Transverse colon (tissue), 4 donors: ENCODE measurements at regions not wholly inside any gene's neighbourhood (a gene's known extent, or its start where the extent isn't known, plus 50 kb on each side); places are given as distances from the start of the nearest gene placed in this dataset.

Source experiments
- EP300 ChIP-seq: sonication (generic); formaldehyde crosslinking; IDR thresholded peaks from one replicate; pipeline ENCODE4 v1.6.1; 2017; ENCODE audit warnings: antibody characterized with exemption, low read depth
- POLR2A ChIP-seq: fragments of 450-650 bp; IDR thresholded peaks from one replicate; pipeline ENCODE4 v1.6.1; 2016; ENCODE audit warnings: antibody characterized with exemption, mild to moderate bottlenecking, moderate library complexity
- POLR2AphosphoS5 ChIP-seq, 3 donors: sonication (generic); formaldehyde crosslinking; IDR thresholded peaks; one replicate each; pipeline ENCODE4 v1.6.1; 2016; ENCODE audit warnings: antibody characterized with exemption in 3 of 3
- TF ChIP-seq, protein P1 (sequence below), 5 experiments: fragments of 200-600 bp in 3 of 5; fragments of 450-650 bp in 2 of 5; sonication (generic) in 3 of 5; IDR thresholded peaks; 1 replicate in 2 of 5; 2 replicates in 3 of 5; pipeline ENCODE4 v1.5.1; 2016 to 2017; ENCODE audit warnings: antibody characterized with exemption in 5 of 5, inconsistent platforms in 3 of 5, mild to moderate bottlenecking in 2 of 5, moderate library complexity in 1 of 5

GRCh38 chr1:239600588-239600987 is 214.2 kb downstream of the CHRM3 start:
- TF ChIP-seq, protein P1, sequence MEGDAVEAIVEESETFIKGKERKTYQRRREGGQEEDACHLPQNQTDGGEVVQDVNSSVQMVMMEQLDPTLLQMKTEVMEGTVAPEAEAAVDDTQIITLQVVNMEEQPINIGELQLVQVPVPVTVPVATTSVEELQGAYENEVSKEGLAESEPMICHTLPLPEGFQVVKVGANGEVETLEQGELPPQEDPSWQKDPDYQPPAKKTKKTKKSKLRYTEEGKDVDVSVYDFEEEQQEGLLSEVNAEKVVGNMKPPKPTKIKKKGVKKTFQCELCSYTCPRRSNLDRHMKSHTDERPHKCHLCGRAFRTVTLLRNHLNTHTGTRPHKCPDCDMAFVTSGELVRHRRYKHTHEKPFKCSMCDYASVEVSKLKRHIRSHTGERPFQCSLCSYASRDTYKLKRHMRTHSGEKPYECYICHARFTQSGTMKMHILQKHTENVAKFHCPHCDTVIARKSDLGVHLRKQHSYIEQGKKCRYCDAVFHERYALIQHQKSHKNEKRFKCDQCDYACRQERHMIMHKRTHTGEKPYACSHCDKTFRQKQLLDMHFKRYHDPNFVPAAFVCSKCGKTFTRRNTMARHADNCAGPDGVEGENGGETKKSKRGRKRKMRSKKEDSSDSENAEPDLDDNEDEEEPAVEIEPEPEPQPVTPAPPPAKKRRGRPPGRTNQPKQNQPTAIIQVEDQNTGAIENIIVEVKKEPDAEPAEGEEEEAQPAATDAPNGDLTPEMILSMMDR (IDR thresholded peaks at IDR 0.05), result no peak
- TF ChIP-seq POLR2AphosphoS5 (IDR thresholded peaks at IDR 0.05), result no peak
- no peak for TF ChIP-seq POLR2A
- TF ChIP-seq EP300, result no peak
